NCI-H1930 (cell line): ENCODE measurements at regions not wholly inside any gene's neighbourhood (a gene's known extent, or its start where the extent isn't known, plus 50 kb on each side); places are given as distances from the start of the nearest gene placed in this dataset.
"Not testable (repeated sequence)": the region's sequence is repeated elsewhere in the genome, so short reads cannot be mapped to it uniquely, and the experiment has no call there.

Experiments
- DNase-seq, 2 experiments: peaks; one replicate each; lab custom pipeline; 2025; lab: John Stamatoyannopoulos, UW

GRCh38 chr1:117754061-117754969 is 148.5 kb downstream of the TENT5C start:
- DNase-seq, result peak; percentile 8 to 37

GRCh38 chr1:117757668-117758067 is 151.8 kb downstream of the TENT5C start:
- DNase-seq, result no peak

- DNase-seq, result peak; percentile 55 to 61
These were observed 152.8 kb downstream of the TENT5C start for GRCh38 chr1:117758444-117759316.

GRCh38 chr1:117759535-117759934 is 153.7 kb downstream of the TENT5C start:
- no peak for DNase-seq

GRCh38 chr1:117760069-117760468 is 154.2 kb downstream of the TENT5C start:
- no peak for DNase-seq

GRCh38 chr1:117760485-117760884 is 154.6 kb downstream of the TENT5C start:
- no peak for DNase-seq

GRCh38 chr1:117767756-117768155 is 161.7 kb downstream of the GDAP2 start:
- DNase-seq, result not testable (repeated sequence)

GRCh38 chr1:117770981-117771531 is 158.4 kb downstream of the GDAP2 start:
- DNase-seq, result no peak

- DNase-seq, result no peak
These were observed 150.1 kb downstream of the GDAP2 start for GRCh38 chr1:117779364-117779763.

- no peak for DNase-seq
These were observed 148.5 kb downstream of the GDAP2 start for GRCh38 chr1:117780687-117781475.

GRCh38 chr1:117782056-117782455 is 147.4 kb downstream of the GDAP2 start:
- no peak for DNase-seq

GRCh38 chr1:117783606-117784396 is 145.6 kb downstream of the GDAP2 start:
- no peak for DNase-seq

GRCh38 chr1:117788014-117788413 is 141.4 kb downstream of the GDAP2 start:
- DNase-seq, result no peak

GRCh38 chr1:117793413-117793812 is 136.0 kb downstream of the GDAP2 start:
- no peak for DNase-seq

- no peak for DNase-seq
These were observed 135.3 kb downstream of the GDAP2 start for GRCh38 chr1:117794073-117794472.

- no peak for DNase-seq
These were observed 134.2 kb downstream of the GDAP2 start for GRCh38 chr1:117795190-117795589.

- no peak for DNase-seq
These were observed 133.6 kb downstream of the GDAP2 start for GRCh38 chr1:117795792-117796191.

GRCh38 chr1:117796226-117796625 is 133.2 kb downstream of the GDAP2 start:
- no peak for DNase-seq

- no peak for DNase-seq
These were observed 130.9 kb downstream of the GDAP2 start for GRCh38 chr1:117798550-117798949.

- no peak for DNase-seq
These were observed 126.7 kb downstream of the GDAP2 start for GRCh38 chr1:117802531-117803257.
